ENCODE measurements at regions not wholly inside any gene's neighbourhood (a gene's known extent, or its start where the extent isn't known, plus 50 kb on each side); places are given as distances from the start of the nearest gene placed in this dataset.

DNA sequence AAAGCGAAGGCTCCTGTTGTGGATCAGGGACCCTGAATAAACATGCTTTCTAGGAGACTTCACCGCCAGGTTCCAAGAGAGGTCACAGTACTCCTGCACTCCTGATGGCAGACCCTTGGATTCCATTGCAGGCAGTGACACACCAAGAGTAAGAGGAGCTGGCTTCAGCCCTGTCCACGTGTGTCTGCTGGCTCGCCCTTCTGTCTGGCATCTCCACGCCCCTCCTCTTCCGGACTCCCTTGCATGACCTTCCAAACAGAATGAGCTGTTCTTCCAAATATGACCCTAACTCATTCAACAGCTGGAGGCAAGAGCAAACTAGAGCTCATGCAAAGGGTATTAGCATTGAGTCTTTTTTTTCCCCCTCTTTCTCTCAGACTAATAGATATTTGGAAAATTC, 233.0 kb upstream of the PLEKHG7 start:
- no peak for TF ChIP-seq ZFX (IDR thresholded peaks at IDR 0.05)
- Histone ChIP-seq H3K4me1 (ENCODE audit: control insufficient read depth in 1 of 2, insufficient read depth in 2 of 2, low read length in 2 of 2) (no peaks in the 10 kb centered on the region), H3K27ac (ENCODE audit: low read depth, low read length) (no peak overlapping the region), H3K4me2 (ENCODE audit: low read length) (no peak overlapping the region), H3K27me3 (ENCODE audit: insufficient read depth, low read length) (no peaks in the 10 kb centered on the region), H3K79me2 (ENCODE audit: insufficient read depth, low read length) (no peaks in the 10 kb centered on the region), H2AFZ (ENCODE audit: low read depth, low read length, poor library complexity, severe bottlenecking) (no peak overlapping the region), H3K9me3 (ENCODE audit: control insufficient read depth in 1 of 2, insufficient read depth in 1 of 2, low read depth in 1 of 2, low read length in 2 of 2) (no peaks in the 10 kb centered on the region), H3K4me3 (replicated peaks in 1 of 2; ENCODE audit: low read depth in 1 of 2, low read length in 2 of 2) (no peak overlapping the region), H3K36me3 (ENCODE audit: control insufficient read depth in 1 of 2, insufficient read depth in 2 of 2, low read length in 2 of 2) (no peaks in the 10 kb centered on the region), H3K9me2 (ENCODE audit: insufficient read depth) (no peaks in the 10 kb centered on the region), H3K9ac (ENCODE audit: low read length) (no peak overlapping the region), H4K20me1 (ENCODE audit: insufficient read depth) (no peaks in the 10 kb centered on the region)
- BruUV-seq (replicated peaks): no TSS peak
- intact Hi-C loops (cut with micrococcal nuclease): no loop called here
- no peak for DNase-seq (ENCODE audit: low read depth, low spot score)
- CTCF ChIA-PET: no interaction called here
- ATAC-seq: no peak
- POLR2A ChIA-PET: interaction anchor here (1.6 kb wide), 1 partner anchor 324 kb away, joined by 4 read pairs; the partner anchor contains the start of gene BTG1
- RAD21 ChIA-PET (ENCODE audit: low non-redundant PET in 1 of 2, low total read pairs in 2 of 2, uncharacterized antibody in 2 of 2, unreplicated experiment in 2 of 2): no interaction called here

DNA sequence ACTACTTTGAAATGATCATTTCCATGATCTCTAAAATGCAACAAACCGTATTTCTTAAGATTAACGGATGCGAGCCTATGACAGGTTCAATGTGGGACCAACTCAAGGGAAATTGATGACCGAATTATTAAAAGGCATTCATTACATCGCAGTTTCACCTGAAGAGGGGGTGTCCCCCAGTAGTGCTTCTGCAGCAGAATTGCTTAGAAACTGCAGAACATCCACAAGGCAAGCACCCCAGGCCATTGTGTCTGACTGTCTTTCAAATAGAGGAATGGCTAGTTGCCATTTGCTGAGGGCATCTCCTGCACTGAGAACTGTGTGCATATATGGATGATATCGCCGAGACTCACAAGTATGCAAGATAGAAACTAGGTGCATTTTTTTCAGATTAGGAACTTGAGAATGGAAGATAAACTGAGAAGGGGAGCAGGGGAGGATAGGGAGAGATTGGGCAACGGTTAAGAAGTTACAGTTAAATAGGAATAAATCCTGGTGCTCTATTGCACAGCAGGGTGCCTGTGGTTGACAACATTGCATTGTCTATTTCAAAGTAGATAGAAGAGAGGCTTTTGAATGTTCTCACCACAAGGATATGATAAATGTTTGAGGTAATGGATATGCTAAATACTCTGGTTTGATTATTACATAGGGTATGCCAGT, 234.3 kb upstream of the PLEKHG7 start:
- Histone ChIP-seq H3K4me1 (ENCODE audit: control insufficient read depth in 1 of 2, insufficient read depth in 2 of 2, low read length in 2 of 2) (no peaks in the 10 kb centered on the region), H3K27me3 (ENCODE audit: insufficient read depth, low read length) (no peaks in the 10 kb centered on the region), H3K9ac (ENCODE audit: low read length) (no peak overlapping the region), H4K20me1 (ENCODE audit: insufficient read depth) (no peaks in the 10 kb centered on the region), H2AFZ (ENCODE audit: low read depth, low read length, poor library complexity, severe bottlenecking) (no peak overlapping the region), H3K9me2 (ENCODE audit: insufficient read depth) (no peaks in the 10 kb centered on the region), H3K4me2 (ENCODE audit: low read length) (no peak overlapping the region), H3K79me2 (ENCODE audit: insufficient read depth, low read length) (no peaks in the 10 kb centered on the region), H3K27ac (ENCODE audit: low read depth, low read length) (no peak overlapping the region), H3K36me3 (ENCODE audit: control insufficient read depth in 1 of 2, insufficient read depth in 2 of 2, low read length in 2 of 2) (no peaks in the 10 kb centered on the region), H3K4me3 (replicated peaks in 1 of 2; ENCODE audit: low read depth in 1 of 2, low read length in 2 of 2) (no peak overlapping the region), H3K9me3 (ENCODE audit: control insufficient read depth in 1 of 2, insufficient read depth in 1 of 2, low read depth in 1 of 2, low read length in 2 of 2) (no peaks in the 10 kb centered on the region)
- no peak for TF ChIP-seq TCF7L2 (IDR thresholded peaks at IDR 0.05; ENCODE audit: borderline replicate concordance, extremely low read depth, insufficient read depth, insufficient read length)
- TF ChIP-seq, protein P1, sequence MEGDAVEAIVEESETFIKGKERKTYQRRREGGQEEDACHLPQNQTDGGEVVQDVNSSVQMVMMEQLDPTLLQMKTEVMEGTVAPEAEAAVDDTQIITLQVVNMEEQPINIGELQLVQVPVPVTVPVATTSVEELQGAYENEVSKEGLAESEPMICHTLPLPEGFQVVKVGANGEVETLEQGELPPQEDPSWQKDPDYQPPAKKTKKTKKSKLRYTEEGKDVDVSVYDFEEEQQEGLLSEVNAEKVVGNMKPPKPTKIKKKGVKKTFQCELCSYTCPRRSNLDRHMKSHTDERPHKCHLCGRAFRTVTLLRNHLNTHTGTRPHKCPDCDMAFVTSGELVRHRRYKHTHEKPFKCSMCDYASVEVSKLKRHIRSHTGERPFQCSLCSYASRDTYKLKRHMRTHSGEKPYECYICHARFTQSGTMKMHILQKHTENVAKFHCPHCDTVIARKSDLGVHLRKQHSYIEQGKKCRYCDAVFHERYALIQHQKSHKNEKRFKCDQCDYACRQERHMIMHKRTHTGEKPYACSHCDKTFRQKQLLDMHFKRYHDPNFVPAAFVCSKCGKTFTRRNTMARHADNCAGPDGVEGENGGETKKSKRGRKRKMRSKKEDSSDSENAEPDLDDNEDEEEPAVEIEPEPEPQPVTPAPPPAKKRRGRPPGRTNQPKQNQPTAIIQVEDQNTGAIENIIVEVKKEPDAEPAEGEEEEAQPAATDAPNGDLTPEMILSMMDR (IDR thresholded peaks at IDR 0.05 in 2 of 3, conservative IDR thresholded peaks at IDR 0.05 in 1 of 3; ENCODE audit: borderline replicate concordance in 1 of 3, insufficient read depth in 1 of 3, low read depth in 2 of 3, low read length in 2 of 3): no peak
- no peak for TF ChIP-seq SIN3A (IDR thresholded peaks at IDR 0.05; ENCODE audit: low read depth)
- intact Hi-C loops (cut with micrococcal nuclease): no loop called here
- ATAC-seq: no peak
- ChIA-PET RAD21 (ENCODE audit: low non-redundant PET in 1 of 2, low total read pairs in 2 of 2, uncharacterized antibody in 2 of 2, unreplicated experiment in 2 of 2) (no interaction called here), CTCF (no interaction called here), POLR2A (no interaction called here)
- no TSS peak for BruUV-seq (replicated peaks)
- DNase-seq (ENCODE audit: low read depth, low spot score): no peak

Measured in HCT116 (cell line).